ENCODE measurements at regions not wholly inside any gene's neighbourhood (a gene's known extent, or its start where the extent isn't known, plus 50 kb on each side); places are given as distances from the start of the nearest gene placed in this dataset.
A peak's percentile ranks its signal among the peaks of the same experiment; 100 is the strongest.

- no peak for DNase-seq
Observed at GRCh38 chr6:113540466-113540865, 316.7 kb upstream of the MARCKS start.

DNA sequence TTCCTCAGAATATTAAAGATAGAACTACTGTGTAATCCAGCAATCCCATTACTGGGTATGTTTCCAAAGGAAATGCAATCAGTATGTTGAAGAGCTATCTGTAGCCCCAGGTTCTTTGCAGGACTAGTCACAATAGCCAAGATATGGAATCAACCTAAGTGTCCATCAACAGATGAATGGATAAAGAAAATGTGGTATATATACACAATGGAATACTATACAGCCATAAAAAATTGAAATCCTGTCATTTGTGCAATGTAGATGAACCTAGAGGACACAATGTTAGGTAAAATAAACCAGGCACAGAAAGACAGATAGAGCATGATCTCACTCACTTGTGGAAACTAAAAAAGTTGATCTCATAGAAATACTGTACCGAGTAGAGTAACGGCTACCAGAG is 306.0 kb upstream of the MARCKS start:
- DNase-seq = no peak

- no peak for DNase-seq
Observed at GRCh38 chr6:113556775-113557174, 300.4 kb upstream of the MARCKS start.

- DNase-seq = peak; percentile 30
Observed at GRCh38 chr6:113558431-113558830, 298.7 kb upstream of the MARCKS start.

GRCh38 chr6:113558966-113559365 is 298.2 kb upstream of the MARCKS start:
- DNase-seq = no peak

DNA sequence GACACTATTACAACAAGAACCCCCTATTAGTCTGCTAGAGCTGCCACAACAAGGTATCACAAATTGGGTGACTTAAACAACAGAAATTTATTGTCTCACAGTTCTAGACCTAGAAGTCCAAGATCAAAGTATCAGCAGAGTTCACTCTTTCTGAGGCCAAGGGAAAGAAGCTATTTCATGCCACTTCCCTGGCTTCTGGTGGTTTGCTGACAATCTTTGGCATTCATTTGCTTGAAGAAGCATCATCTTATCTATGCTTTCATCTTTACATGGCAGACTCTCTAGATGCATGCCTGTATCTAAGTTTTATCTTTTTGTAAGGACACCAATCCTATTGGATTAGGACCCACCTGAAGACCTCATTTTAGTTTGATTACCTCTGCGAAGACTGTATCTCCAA is 296.8 kb upstream of the MARCKS start:
- no peak for DNase-seq

DNA sequence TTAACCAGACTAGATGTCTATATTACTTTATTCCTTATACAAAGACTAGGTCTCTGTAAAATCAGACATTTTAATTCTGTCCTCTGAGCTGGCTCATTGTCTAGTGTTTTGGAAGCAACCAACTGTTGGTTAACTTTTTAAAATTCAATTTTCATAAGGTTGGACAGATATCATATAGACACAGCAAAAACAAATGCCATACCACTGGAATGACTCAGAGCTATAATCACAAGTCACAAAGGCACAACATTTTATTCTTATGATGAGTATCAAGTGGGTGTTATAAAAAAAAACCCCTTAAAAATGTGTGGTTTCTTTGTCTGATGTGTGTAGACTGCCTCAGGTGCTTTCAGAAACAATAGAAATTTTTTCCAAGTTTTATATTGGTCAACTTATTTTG is 296.2 kb upstream of the MARCKS start:
- DNase-seq = no peak

DNA sequence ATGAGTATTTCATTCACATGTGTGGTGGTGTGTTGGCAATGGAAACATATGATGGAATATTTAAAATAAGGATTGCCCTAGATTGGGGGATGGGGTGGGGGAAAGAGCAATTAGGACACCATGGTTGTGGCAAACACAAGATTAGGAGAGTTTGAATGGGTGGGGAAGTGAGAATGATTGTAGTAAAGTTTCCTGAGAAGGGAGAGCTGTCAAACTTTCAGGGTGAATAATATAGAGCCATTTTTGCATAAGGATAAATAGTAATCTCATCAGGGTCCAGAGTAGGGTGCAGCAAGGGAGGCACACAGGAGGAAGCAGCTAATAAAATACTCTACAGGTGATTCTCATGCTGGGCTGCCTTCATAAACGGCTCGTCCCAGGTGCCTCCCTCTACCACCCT is 294.9 kb upstream of the MARCKS start:
- DNase-seq = no peak

DNA sequence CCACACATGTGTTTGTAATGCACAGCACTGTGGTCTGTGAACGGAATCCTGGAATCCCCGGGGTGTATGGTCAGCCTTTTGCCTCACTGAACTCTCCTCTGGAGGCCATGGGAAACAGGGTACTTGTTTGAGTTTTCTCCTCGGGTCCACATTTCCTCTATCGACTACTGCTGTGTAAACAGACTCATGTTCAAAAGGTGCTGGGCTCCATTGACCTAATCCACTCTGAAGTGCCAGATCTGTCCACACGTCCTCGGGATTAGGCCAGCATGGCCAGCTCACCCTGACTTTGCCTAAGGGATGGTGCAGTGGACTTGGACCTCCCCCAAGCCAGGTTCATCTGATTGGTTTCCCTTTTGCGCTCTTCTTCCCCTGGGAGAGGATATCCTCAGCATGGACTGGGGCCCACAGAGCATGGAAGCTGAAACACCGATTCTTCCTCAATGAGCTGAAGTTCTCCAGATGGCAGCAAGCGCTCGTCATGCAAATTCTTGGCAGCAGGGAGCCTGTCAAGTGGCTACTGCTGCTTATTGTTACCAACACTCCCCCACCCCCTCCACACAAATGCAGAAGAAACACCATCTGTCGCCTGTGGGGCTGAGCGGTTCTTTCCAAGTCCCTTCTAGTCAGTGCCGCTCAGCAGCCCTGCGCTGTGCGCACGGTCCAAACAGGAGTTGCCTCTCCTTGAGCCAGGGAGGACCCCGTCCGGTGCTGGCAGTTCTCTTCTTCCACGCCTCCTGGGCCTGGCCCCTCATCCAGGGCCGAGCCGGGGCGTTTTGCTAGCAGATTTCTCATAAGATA is 292.6 kb upstream of the MARCKS start:
- DNase-seq = peak; percentile 99

GRCh38 chr6:113565306-113565705 is 291.8 kb upstream of the MARCKS start:
- no peak for DNase-seq

GRCh38 chr6:113570161-113570560 is 287.0 kb upstream of the MARCKS start:
- peak; percentile 59 for DNase-seq

DNA sequence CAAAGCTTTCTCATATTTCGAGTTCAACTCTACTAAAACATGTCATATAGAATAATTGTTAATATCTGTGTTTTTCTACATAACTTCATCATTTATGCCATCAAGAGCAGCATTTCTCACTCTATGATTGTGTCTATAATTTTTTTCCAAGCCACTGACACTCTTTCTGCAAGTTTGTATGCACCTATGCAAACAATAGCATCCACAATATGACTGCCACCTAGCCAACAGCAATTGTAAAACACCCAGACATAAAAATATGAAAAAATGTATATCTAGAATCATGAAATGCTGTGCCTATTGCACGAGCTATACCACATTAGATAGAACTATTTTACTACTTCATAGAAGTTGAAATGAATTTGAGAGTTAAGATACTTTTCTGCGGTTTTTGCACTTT is 286.5 kb upstream of the MARCKS start:
- no peak for DNase-seq

GRCh38 chr6:113574147-113574546 is 283.0 kb upstream of the MARCKS start:
- peak; percentile 52 for DNase-seq

- DNase-seq = no peak
Observed at GRCh38 chr6:113576310-113576709, 280.8 kb upstream of the MARCKS start.

DNA sequence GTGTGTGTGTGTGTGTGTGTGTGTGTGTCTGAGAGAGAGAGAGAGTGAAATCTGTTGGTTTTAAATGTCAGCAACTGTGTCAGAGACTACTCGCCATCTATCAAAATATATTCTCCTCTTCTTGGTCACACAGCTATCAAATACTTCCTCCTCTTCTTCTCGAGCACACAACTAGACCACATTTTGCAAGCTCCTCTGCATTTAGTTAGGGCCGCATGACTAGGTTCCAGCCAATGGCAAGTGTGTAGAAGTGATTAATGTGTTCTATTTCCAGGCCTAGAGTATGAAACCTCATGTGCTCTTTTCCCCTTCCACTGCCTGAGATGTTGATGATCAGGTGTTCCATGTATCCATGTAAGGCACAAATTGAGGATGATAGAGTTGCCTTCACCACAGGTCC is 278.5 kb upstream of the MARCKS start:
- no peak for DNase-seq

GRCh38 chr6:113584767-113585166 is 272.4 kb upstream of the MARCKS start:
- DNase-seq = no peak

GRCh38 chr6:113585246-113585645 is 271.9 kb upstream of the MARCKS start:
- no peak for DNase-seq

GRCh38 chr6:113586413-113587077 is 270.6 kb upstream of the MARCKS start:
- DNase-seq = no peak

DNA sequence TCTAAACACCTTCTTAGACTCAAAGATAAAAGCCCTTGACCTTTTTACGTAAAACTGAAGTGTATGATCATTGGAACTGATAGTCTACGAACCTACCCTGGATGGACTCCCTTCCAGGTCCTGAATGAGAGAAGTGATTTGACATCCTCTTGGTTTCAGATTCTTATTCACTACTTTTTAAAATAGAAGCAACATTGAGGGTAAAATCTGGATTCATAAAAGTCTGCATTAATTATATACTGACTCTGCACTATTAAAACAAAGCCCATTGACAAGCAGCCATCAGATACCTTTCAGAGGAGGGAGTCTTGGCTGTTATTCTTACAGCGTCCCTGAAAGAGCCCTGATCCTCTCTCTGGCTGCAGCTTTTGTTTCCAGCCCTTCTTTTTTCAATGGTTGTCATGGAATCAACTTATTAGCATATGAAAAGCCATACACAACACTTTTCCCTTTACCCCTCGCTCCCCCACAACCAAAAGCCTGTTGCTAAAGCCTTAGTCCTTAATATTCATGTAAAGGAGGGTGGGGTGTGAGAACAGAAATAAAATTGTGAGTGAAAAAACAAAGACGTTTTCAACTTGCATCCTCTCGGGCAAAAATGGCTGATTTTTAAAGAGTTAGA is 270.0 kb upstream of the MARCKS start:
- no peak for DNase-seq

GRCh38 chr6:113588646-113589045 is 268.5 kb upstream of the MARCKS start:
- DNase-seq = no peak

- DNase-seq = peak; percentile 38
Observed at GRCh38 chr6:113591896-113592827, 265.0 kb upstream of the MARCKS start.

DNA sequence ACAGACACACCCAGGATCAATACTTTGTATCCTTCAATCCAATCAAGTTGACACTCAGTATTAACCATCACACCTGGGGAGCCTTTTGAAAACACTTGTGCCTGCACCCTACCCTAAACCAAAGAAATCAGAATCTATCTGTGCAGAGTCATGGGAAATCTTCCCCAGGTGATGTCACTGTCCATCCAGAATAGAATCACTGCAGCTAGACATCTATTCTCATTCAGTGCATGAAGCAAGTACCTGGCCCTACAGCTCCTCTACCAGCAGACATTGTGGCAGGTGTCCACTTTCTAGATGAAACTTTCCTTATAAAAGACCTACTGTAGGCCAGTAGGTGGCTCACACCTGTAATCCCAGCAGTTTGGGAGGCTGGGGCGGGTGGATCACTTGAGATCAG is 262.4 kb upstream of the MARCKS start:
- DNase-seq = no peak

DNA sequence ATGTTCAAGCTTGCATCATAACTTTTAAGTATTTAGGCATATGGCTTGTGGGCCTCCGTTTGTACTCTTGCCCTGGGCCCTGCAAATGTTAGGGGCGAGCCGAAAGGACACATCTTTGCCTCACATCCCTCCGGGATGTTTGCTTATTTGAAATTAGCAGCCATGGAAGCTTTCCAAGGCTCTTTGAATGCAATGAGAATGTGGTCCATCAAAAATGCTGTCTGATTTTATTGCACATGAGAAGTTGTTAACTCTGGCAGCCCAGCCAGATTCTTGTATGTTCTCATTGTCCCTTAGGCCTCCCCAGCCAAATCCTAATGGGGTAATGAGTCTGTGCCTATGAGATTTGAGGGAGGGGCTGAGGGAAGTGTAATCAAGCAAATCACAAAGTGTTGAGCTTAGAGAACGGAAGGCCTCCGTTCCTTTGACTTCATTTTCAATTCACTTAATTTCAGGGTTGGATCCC is 261.2 kb upstream of the MARCKS start:
- DNase-seq = peak; percentile 77

All from NCI-H446 treated with DMSO at 0.1 percent for 48 hours (cell line).